ENCODE measurements at regions not wholly inside any gene's neighbourhood (a gene's known extent, or its start where the extent isn't known, plus 50 kb on each side); places are given as distances from the start of the nearest gene placed in this dataset.

DNA sequence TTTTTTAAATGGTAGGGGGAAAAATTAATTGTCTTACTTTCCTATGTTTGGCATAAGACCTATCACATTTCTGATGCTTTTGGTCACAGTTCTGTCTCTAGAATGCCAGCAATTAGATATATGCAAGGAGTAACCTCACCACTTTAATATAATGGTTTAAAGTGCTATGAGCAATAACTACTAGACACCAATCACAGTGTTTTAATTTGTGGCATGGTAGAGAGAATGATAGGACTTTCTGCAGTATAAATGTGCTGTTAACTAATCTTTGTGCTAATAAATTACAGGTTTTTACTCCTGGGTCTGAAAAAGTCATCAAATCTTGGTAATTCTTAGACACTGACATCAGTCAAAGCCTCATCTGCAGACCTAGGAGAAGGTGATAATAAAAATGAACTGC is 2110.3 kb downstream of the NCAM2 start:
- POLR2A ChIA-PET: no interaction called here
- ATAC-seq (no peak), DNase-seq (ENCODE audit: low read depth, low spot score) (no peak)
- BruUV-seq (replicated peaks): no TSS peak
- Histone ChIP-seq H2AFZ (ENCODE audit: low read depth, low read length, poor library complexity, severe bottlenecking) (no peak overlapping the region), H3K36me3 (ENCODE audit: control insufficient read depth in 1 of 2, insufficient read depth in 2 of 2, low read length in 2 of 2) (no peaks in the 10 kb centered on the region), H3K9me3 (ENCODE audit: control insufficient read depth in 1 of 2, insufficient read depth in 1 of 2, low read depth in 1 of 2, low read length in 2 of 2) (peaks cover 9 to 12% of the 10 kb centered on the region in 2 experiments; a peak in 2 of 4 replicates), H3K4me3 (replicated peaks in 1 of 2; ENCODE audit: low read depth in 1 of 2, low read length in 2 of 2) (no peak overlapping the region), H3K4me1 (ENCODE audit: control insufficient read depth in 1 of 2, insufficient read depth in 2 of 2, low read length in 2 of 2) (no peaks in the 10 kb centered on the region), H3K27ac (ENCODE audit: low read depth, low read length) (no peak overlapping the region), H4K20me1 (ENCODE audit: insufficient read depth) (no peaks in the 10 kb centered on the region), H3K9me2 (ENCODE audit: insufficient read depth) (no peaks in the 10 kb centered on the region), H3K79me2 (ENCODE audit: insufficient read depth, low read length) (no peaks in the 10 kb centered on the region), H3K9ac (ENCODE audit: low read length) (no peak overlapping the region), H3K4me2 (ENCODE audit: low read length) (no peak overlapping the region), H3K27me3 (ENCODE audit: insufficient read depth, low read length) (no peaks in the 10 kb centered on the region)
- CTCF ChIA-PET: no interaction called here
- intact Hi-C loops (cut with micrococcal nuclease): no loop called here
- RAD21 ChIA-PET (ENCODE audit: low non-redundant PET in 1 of 2, low total read pairs in 2 of 2, uncharacterized antibody in 2 of 2, unreplicated experiment in 2 of 2): no interaction called here
- no peak for TF ChIP-seq EGR1 (IDR thresholded peaks at IDR 0.05; ENCODE audit: low read depth)
- TF ChIP-seq, protein P1, sequence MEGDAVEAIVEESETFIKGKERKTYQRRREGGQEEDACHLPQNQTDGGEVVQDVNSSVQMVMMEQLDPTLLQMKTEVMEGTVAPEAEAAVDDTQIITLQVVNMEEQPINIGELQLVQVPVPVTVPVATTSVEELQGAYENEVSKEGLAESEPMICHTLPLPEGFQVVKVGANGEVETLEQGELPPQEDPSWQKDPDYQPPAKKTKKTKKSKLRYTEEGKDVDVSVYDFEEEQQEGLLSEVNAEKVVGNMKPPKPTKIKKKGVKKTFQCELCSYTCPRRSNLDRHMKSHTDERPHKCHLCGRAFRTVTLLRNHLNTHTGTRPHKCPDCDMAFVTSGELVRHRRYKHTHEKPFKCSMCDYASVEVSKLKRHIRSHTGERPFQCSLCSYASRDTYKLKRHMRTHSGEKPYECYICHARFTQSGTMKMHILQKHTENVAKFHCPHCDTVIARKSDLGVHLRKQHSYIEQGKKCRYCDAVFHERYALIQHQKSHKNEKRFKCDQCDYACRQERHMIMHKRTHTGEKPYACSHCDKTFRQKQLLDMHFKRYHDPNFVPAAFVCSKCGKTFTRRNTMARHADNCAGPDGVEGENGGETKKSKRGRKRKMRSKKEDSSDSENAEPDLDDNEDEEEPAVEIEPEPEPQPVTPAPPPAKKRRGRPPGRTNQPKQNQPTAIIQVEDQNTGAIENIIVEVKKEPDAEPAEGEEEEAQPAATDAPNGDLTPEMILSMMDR (IDR thresholded peaks at IDR 0.05 in 2 of 3, conservative IDR thresholded peaks at IDR 0.05 in 1 of 3; ENCODE audit: borderline replicate concordance in 1 of 3, insufficient read depth in 1 of 3, low read depth in 2 of 3, low read length in 2 of 3): no peak
- TF ChIP-seq SRF (IDR thresholded peaks at IDR 0.05; ENCODE audit: low read depth): no peak
- no peak for TF ChIP-seq CBX3 (IDR thresholded peaks at IDR 0.05; ENCODE audit: low read depth)
- TF ChIP-seq JUND (IDR thresholded peaks at IDR 0.05): no peak
- TF ChIP-seq, protein P2, sequence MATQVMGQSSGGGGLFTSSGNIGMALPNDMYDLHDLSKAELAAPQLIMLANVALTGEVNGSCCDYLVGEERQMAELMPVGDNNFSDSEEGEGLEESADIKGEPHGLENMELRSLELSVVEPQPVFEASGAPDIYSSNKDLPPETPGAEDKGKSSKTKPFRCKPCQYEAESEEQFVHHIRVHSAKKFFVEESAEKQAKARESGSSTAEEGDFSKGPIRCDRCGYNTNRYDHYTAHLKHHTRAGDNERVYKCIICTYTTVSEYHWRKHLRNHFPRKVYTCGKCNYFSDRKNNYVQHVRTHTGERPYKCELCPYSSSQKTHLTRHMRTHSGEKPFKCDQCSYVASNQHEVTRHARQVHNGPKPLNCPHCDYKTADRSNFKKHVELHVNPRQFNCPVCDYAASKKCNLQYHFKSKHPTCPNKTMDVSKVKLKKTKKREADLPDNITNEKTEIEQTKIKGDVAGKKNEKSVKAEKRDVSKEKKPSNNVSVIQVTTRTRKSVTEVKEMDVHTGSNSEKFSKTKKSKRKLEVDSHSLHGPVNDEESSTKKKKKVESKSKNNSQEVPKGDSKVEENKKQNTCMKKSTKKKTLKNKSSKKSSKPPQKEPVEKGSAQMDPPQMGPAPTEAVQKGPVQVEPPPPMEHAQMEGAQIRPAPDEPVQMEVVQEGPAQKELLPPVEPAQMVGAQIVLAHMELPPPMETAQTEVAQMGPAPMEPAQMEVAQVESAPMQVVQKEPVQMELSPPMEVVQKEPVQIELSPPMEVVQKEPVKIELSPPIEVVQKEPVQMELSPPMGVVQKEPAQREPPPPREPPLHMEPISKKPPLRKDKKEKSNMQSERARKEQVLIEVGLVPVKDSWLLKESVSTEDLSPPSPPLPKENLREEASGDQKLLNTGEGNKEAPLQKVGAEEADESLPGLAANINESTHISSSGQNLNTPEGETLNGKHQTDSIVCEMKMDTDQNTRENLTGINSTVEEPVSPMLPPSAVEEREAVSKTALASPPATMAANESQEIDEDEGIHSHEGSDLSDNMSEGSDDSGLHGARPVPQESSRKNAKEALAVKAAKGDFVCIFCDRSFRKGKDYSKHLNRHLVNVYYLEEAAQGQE (IDR thresholded peaks at IDR 0.05; ENCODE audit: low read depth): no peak
- no peak for TF ChIP-seq CEBPB (IDR thresholded peaks at IDR 0.05; ENCODE audit: low read depth)
- no peak for TF ChIP-seq EZH2phosphoT487 (IDR thresholded peaks at IDR 0.05; ENCODE audit: borderline replicate concordance)
- TF ChIP-seq SIN3A (IDR thresholded peaks at IDR 0.05; ENCODE audit: low read depth): no peak
- TF ChIP-seq, protein P3, sequence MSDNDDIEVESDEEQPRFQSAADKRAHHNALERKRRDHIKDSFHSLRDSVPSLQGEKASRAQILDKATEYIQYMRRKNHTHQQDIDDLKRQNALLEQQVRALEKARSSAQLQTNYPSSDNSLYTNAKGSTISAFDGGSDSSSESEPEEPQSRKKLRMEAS (IDR thresholded peaks at IDR 0.05): no peak
- TF ChIP-seq SP1 (IDR thresholded peaks at IDR 0.05; ENCODE audit: low read depth): no peak
- no peak for TF ChIP-seq ZNF274 (IDR thresholded peaks at IDR 0.05; ENCODE audit: low read depth, low read length)
- TF ChIP-seq POLR2AphosphoS5 (IDR thresholded peaks at IDR 0.05; ENCODE audit: low read depth, low read length): no peak
- no peak for TF ChIP-seq YY1 (IDR thresholded peaks at IDR 0.05; ENCODE audit: extremely low read depth, insufficient replicate concordance, low read depth, low read length)
- no peak for TF ChIP-seq FOSL1 (IDR thresholded peaks at IDR 0.05; ENCODE audit: low read depth)

Data from HCT116 (cell line).